HG02798 (cell line): ENCODE measurements at regions not wholly inside any gene's neighbourhood (a gene's known extent, or its start where the extent isn't known, plus 50 kb on each side); places are given as distances from the start of the nearest gene placed in this dataset.

Source experiments
- ATAC-seq: cut with Tn5 transposase; IDR thresholded peaks from one replicate; pipeline ENCODE4 v1.9.1; 2021; ENCODE audit warnings: mild to moderate bottlenecking; ENCODE audit not compliant: unreplicated experiment, poor library complexity

- ATAC-seq: no peak
Measured at GRCh38 chr12:127677537-127678131, 589.3 kb upstream of the TMEM132C start.

GRCh38 chr12:127678945-127679344, 588.0 kb upstream of the TMEM132C start:
- ATAC-seq: no peak

- ATAC-seq: no peak
Measured at GRCh38 chr12:127680516-127680915, 586.5 kb upstream of the TMEM132C start.

GRCh38 chr12:127681151-127681754, 585.7 kb upstream of the TMEM132C start:
- no peak for ATAC-seq

GRCh38 chr12:127685491-127685890, 581.5 kb upstream of the TMEM132C start:
- no peak for ATAC-seq

GRCh38 chr12:127685931-127686330, 581.0 kb upstream of the TMEM132C start:
- ATAC-seq: no peak

GRCh38 chr12:127687181-127687580, 579.8 kb upstream of the TMEM132C start:
- no peak for ATAC-seq

GRCh38 chr12:127688906-127689428, 578.0 kb upstream of the TMEM132C start:
- ATAC-seq: no peak

GRCh38 chr12:127690161-127690560, 576.8 kb upstream of the TMEM132C start:
- no peak for ATAC-seq

GRCh38 chr12:127696963-127697362, 570.0 kb upstream of the TMEM132C start:
- ATAC-seq: no peak

GRCh38 chr12:127703026-127703425, 563.9 kb upstream of the TMEM132C start:
- no peak for ATAC-seq

GRCh38 chr12:127711108-127711507, 555.9 kb upstream of the TMEM132C start:
- ATAC-seq: no peak

- ATAC-seq: no peak
Measured at GRCh38 chr12:127712561-127712960, 554.4 kb upstream of the TMEM132C start.

- no peak for ATAC-seq
Measured at GRCh38 chr12:127716166-127716565, 550.8 kb upstream of the TMEM132C start.

GRCh38 chr12:127717278-127717677, 549.7 kb upstream of the TMEM132C start:
- ATAC-seq: no peak

- no peak for ATAC-seq
Measured at GRCh38 chr12:127720334-127720733, 546.6 kb upstream of the TMEM132C start.

GRCh38 chr12:127722611-127723010, 544.4 kb upstream of the TMEM132C start:
- ATAC-seq: no peak

GRCh38 chr12:127723251-127723650, 543.7 kb upstream of the TMEM132C start:
- no peak for ATAC-seq

- ATAC-seq: no peak
Measured at GRCh38 chr12:127726671-127727315, 540.2 kb upstream of the TMEM132C start.

GRCh38 chr12:127728285-127728684, 538.7 kb upstream of the TMEM132C start:
- no peak for ATAC-seq

- ATAC-seq: no peak
Measured at GRCh38 chr12:127728729-127729128, 538.2 kb upstream of the TMEM132C start.

GRCh38 chr12:127729381-127729780, 537.6 kb upstream of the TMEM132C start:
- no peak for ATAC-seq
